ENCODE measurements at regions not wholly inside any gene's neighbourhood (a gene's known extent, or its start where the extent isn't known, plus 50 kb on each side); places are given as distances from the start of the nearest gene placed in this dataset.

DNA sequence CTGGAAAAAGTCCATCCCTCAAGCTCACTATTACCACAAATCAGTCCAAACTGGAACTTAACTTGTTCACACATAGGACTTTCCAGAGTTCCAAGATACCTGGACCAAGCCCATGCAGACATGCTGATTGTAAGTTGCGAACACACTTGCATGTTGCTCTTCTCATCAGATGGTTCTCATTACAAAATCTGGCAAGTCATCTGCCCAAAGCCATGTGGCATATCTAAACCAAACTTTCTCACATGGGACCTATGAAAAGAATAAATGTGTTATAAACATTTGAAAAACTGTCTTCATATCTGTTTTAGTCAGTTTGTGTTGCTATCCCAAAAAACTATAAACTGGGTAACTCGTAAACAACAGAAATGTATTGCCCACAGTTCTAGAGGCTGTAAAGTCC lies 58.8 kb upstream of the MKLN1 start:
- no peak for TF ChIP-seq POLR2A (IDR thresholded peaks at IDR 0.05)
- TF ChIP-seq, protein P1, sequence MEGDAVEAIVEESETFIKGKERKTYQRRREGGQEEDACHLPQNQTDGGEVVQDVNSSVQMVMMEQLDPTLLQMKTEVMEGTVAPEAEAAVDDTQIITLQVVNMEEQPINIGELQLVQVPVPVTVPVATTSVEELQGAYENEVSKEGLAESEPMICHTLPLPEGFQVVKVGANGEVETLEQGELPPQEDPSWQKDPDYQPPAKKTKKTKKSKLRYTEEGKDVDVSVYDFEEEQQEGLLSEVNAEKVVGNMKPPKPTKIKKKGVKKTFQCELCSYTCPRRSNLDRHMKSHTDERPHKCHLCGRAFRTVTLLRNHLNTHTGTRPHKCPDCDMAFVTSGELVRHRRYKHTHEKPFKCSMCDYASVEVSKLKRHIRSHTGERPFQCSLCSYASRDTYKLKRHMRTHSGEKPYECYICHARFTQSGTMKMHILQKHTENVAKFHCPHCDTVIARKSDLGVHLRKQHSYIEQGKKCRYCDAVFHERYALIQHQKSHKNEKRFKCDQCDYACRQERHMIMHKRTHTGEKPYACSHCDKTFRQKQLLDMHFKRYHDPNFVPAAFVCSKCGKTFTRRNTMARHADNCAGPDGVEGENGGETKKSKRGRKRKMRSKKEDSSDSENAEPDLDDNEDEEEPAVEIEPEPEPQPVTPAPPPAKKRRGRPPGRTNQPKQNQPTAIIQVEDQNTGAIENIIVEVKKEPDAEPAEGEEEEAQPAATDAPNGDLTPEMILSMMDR (IDR thresholded peaks at IDR 0.05) = no peak
- no peak for TF ChIP-seq POLR2AphosphoS5 (IDR thresholded peaks at IDR 0.05)

Measured in sigmoid colon (tissue), 4 donors.